ENCODE measurements at regions not wholly inside any gene's neighbourhood (a gene's known extent, or its start where the extent isn't known, plus 50 kb on each side); places are given as distances from the start of the nearest gene placed in this dataset.

GRCh38 chr11:29959488-29959887 is 57.3 kb downstream of the KCNA4 start:
- no peak for DNase-seq

DNA sequence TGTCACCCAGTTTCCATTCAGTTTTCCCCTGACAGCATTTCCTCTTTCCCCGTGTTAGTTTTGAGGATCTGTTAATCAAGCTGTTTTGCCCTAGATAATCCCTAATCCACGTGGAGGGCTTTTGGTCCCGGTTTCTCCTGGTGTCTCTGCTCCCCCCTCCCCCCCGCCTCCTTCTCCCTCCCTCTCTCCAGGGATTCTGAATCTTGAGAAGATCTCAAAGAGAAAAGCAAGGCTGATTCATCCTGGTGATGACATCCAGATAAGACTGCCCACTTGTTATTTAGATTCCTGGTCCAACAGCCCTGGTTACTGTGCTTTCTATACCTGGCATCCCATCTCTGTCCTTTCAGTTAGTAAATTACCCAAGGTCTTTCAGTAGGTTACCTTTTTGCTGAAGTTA is 59.4 kb downstream of the KCNA4 start:
- no peak for DNase-seq

DNA sequence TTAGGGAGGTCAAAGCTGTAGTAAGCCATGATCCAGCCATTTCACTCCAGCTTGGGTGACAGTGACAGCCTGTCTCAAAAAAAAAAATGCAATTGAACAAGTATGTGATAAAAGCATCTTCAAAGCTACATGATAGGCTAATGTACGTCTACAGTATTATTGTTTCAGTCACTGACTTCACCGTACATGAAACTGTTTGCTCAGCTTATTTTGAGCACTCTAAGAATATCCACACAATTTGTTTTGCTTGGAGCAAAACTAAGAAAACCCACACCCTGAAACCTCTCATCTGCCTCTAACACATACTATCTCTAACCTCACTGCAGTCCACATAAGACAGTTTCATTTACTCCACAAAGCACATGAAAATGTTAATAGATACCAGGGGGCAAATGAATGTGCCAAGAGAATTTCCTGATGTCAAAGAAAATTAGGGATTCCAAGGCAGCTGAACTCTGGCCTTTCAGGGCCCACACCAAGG is 60.7 kb downstream of the KCNA4 start:
- no peak for DNase-seq

GRCh38 chr11:29943347-29943746 is 73.5 kb downstream of the KCNA4 start:
- no peak for DNase-seq

DNA sequence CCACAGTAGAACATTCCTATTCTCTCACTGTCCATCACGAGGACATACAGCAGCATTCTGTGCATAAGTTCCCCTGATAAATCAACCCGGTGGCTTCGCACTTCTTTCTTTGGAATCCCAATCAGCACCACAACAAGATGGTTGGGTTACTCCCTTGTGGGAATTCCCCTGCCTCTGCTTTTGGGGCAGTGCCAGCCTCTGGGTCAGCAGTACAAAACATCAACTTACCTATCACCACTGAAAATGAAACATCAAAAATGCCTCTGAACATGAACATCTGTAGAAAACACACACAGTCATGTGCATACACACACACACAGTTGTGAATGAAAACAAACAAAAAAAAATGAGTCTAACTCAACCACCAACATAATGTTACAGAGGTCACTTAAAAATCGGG is 79.3 kb downstream of the KCNA4 start:
- no peak for DNase-seq

DNA sequence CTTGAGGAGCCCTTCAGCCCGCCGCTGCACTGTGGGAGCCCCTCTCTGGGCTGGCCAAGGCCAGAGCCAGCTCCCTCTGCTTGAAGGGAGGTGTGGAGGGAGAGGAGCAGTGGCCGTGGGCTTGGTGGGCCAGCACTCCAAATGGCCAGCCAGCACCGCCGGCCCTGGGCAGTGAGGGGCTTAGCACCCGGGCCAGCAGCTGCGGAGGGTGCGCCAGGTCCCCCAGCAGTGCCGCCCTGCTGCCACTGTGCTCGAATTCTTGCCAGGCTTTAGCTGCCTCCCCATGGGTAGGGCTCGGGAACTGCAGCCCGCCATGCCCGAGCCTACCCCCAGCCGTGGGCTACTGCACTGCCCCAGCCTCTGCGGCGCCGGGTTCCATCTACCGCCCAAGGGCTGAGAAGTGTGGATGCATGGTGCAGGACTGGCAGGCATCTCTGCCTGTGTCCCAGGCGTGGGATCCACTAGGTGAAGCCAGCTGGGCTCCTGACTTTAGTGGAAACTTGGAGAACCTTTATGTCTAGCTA is 82.7 kb downstream of the KCNA4 start:
- DNase-seq: no peak

DNA sequence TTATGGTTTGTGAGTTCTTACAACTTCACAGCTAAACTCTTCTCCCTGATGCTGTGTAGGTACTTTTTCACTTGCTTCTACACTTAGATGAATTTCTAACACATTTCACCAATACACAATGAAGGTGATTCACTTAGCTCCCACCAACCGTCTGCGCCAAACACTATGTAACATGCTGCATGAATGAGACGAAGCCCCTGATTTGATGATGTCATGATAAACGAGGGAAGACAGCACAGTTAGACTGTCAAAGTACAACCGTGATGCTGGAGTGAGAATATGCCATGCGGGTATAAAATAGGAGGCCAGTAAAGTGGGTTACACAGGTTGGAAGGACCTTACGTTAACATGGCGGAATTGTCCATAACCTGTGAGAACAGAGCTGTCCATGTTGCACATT is 100.8 kb downstream of the KCNA4 start:
- DNase-seq: no peak

- no peak for DNase-seq
Measured at GRCh38 chr11:29914203-29914930, 102.5 kb downstream of the KCNA4 start.

GRCh38 chr11:29913352-29913751 is 103.5 kb downstream of the KCNA4 start:
- DNase-seq: no peak

- no peak for DNase-seq
Measured at GRCh38 chr11:29900382-29900781, 116.4 kb downstream of the KCNA4 start.

GRCh38 chr11:29879560-29879959 is 137.3 kb downstream of the KCNA4 start:
- no peak for DNase-seq

DNA sequence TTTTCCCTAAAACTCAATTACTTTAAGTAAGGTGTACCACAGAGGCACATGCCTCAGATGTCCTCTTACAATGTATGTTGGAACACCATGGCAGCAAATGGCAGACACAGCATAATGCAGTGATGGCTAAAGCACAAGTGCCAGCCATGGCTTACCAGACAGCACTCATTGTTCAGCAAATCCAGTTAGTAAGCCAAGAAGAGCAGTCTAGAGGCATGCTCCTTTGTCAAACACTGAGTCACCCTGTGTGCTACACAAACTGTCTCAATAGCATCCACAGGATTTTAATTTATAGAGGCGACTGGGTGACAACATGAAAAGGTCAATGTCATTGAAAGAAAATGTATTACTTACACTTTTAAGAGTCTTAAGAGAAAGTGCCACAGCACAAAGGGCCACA is 140.6 kb downstream of the KCNA4 start:
- DNase-seq: no peak

DNA sequence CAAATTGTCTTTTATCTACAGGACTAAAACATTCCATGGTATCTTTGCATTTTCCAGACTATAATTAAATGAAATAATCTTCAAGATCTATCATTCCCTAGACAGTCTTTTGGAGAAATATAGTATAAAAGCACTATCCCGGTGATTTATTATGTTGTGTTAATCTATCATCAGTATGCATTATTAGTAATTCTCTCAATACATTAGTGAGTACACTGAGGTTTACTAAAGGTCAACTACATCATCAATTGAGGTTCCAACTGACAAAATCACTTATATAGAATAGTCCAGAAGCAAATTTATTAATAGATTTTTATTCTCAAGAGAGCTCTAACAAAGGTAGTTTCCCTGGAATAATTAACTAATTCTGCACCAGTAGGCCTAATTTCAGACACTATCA is 169.6 kb downstream of the KCNA4 start:
- no peak for DNase-seq

- DNase-seq: no peak
Measured at GRCh38 chr11:29844701-29845379, 172.0 kb downstream of the KCNA4 start.

DNA sequence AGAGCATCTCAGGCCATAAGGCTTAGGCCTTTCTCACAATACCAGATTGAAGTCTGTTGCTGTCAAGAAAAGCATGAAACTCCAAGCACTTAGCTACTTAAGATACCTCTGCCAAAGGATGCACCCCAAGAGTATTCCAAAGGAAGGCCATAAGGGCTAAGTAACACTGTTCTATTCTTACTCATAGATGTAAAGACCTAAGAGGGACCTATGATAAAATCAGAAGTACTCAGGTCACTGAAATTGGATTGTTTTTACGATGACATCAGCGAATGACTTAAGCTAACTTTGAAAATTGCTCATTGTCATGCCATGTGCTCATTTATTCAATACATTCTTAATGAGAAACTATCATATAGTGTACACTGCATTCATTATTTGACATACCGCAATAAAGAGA is 172.8 kb downstream of the KCNA4 start:
- no peak for DNase-seq

GRCh38 chr11:29842061-29842460 is 174.8 kb downstream of the KCNA4 start:
- DNase-seq: no peak

GRCh38 chr11:29826878-29827277 is 190.0 kb downstream of the KCNA4 start:
- no peak for DNase-seq

DNA sequence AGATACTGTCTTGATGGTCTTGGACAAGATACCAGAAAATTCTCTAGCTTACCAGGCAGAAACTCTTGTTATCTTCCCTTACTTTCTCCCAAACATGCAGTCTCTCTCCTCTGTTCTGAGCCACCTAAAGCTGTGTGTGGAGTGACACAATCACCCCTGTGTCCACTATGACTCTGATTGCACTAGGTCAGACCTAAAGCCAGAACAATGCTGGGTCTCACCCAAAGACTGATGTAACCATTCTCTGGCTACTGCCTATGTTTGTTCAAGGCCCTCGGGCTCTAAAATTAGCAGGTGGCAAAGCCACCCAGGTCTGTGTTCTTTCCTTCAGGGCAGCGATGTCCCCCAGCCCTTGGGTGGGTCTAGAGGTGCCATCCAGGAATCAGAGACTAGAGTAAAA is 200.5 kb downstream of the KCNA4 start:
- DNase-seq: no peak

DNA sequence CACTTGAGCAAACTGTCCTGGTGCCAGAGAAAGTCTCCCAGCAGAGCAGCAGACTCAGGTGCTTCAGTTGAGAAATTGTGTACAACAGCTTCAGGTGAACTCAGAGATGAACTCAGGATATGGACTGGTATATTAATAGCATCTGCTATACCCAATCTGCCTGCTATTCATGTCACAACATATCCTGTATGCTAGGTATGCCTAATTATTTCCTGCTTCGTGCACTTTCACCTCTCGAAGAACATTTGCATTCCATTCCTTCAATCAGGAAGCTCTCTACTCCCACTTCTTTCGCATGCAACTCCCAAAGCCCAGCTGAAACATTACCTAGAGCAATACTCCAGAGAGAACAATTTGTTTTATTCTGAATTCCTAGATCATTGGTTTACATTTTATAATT is 207.7 kb downstream of the KCNA4 start:
- no peak for DNase-seq

DNA sequence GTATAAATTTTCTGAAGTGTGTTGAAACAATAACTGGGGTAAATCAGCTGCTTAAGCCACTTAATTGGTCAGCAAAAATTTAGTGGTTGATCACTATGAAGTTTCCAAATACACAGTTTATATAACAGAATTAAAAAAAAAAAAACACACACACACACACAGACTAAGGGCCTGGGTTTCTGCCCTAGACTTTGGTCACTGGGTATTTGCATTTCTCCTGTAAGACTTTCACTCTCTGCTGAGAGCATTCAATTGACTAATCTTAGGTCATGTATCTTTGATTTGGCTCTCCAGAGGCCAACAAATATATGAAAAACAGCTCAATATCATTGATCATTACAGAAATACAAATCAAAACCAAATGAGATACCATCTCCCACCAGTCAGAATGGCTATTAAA is 214.3 kb downstream of the KCNA4 start:
- DNase-seq: no peak

- DNase-seq: no peak
Measured at GRCh38 chr11:29801561-29801960, 215.3 kb downstream of the KCNA4 start.

DNA sequence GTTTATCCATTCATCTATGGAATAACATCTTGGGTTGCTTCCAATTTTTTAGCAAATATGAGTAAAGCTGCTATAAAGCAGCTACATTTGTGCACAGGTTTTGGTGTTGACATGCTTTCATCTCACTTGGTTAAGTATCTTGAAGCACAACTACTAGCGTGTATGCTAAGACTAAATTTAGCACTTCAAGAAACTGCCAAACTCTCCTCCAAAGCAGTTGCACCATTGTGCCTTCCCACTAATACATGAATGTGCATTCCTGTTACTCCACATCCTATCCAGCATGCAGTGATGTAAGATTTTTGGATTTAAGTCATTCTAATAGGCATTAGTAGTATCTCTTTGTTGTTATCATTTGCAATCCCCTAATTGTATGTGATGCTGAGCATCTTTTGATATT is 230.7 kb downstream of the KCNA4 start:
- no peak for DNase-seq

DNA sequence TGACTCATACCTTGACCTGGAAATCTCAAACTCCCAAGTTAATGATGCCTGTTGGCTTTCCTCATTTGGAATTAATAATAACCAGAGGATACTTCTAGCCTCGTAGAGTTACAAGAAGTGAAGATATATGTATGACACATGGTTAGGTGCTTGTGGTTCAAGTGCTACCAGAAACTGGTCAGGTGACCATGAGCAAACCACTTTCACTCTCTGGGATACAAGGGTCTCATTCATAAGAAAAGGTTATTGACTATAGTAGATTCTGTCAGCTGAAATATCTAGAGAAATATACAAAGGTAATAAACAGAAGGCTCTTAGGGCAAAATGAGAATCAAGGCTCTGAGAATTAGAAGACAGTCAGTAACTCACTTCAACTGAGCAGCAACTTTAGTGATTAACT is 233.3 kb downstream of the KCNA4 start:
- DNase-seq: no peak

DNA sequence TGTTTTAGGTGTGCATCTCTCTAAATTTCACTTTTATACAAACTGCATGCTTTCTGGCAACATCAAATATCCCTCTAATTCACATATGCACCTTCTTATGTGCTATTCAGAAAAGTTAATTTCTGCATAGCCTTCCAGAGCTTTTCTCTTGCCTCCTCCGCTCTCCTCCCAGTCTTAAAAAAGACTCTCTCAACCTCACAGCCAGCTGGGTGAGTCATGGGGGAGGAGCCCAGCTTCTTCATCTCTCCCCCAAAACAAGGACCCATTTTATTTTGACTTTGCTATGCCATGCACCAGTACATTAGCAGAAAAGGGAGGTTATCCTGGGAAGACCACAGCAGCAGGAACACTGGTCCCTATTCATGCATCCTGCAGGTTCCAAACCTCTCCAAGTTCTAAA is 234.4 kb downstream of the KCNA4 start:
- DNase-seq: no peak

DNA sequence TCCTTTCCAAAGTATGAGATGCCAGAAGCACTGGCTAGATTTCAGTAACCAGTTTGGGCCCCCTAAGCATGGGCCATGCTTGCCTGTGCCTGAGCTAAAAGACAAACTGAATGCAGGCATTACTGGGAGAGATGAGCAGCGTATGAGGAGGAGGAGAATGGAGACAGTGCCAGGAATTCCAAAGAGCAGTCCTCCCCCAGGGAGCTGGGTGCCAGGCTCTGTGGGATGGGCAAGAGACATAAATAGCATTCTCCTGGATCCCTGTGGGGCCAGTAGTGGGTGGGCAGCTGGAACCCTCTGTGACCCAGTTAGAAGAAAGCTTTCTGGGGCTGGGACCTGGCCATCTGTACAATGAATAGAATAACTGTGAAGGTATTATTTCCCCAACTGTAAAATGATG is 235.6 kb downstream of the KCNA4 start:
- DNase-seq: no peak
